Ureter (tissue), 1 donor: ENCODE measurements at regions not wholly inside any gene's neighbourhood (a gene's known extent, or its start where the extent isn't known, plus 50 kb on each side); places are given as distances from the start of the nearest gene placed in this dataset.
"Not testable (repeated sequence)": the region's sequence is repeated elsewhere in the genome, so short reads cannot be mapped to it uniquely, and the experiment has no call there.

Experiments used
- DNase-seq: peaks from one replicate; pipeline ENCODE4 v3.0.0-alpha.2; 2020; ENCODE audit warnings: low spot score
- donor health status: DM: yes; HTN: yes; CAD: no.

DNA sequence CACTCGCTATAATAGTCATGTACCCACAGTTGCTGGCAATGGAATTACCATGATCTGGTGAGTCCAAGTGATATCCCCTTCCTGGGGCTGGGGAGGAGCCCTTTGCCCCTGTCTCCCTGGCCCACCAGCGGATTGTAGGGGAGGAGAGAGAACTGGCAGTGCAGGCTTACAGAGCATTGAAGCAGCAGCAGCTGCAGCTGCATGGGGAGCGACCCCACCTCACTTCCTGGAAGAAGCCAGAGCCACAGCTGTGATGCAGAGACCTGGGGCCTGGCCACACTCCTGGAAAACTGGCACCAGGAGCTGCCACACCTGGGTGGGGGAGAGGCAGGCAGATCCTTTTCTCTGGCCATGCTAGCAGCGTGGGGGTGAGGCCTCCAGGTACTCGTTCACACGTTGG lies 300.1 kb upstream of the PROK2 start:
- no peak for DNase-seq

DNA sequence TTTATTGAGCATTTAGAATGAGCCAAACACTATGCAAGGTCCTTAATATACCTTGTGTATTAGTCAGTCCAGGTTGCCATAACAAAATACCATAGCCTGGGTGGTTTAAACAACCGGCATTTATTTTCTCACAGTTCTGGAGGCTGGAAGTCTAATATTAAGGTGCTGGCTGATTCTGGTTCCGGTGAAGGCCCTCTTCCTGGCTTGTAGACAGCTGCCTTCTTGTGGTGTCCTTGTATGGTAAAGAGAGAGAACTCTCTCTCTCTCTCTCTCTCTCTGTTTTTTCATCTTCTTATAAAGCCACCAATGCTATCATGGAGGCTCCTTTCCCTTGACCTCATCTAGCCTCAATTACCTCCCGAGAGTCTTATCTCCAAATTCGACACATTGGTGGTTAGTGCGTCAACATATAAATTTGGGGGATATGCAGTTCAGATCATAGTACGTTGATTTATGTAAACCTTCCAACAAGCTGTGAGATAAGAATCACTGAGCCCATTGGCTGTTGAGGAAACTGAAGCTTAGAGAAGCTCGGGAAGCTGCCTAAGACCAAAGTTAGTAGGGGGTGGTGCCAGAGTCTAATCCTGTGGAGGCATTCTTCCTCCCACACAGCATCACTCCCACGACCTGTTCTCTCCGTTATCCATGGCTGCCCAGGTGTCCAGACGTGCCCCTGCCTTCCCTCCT lies 298.0 kb upstream of the PROK2 start:
- DNase-seq = no peak

DNA sequence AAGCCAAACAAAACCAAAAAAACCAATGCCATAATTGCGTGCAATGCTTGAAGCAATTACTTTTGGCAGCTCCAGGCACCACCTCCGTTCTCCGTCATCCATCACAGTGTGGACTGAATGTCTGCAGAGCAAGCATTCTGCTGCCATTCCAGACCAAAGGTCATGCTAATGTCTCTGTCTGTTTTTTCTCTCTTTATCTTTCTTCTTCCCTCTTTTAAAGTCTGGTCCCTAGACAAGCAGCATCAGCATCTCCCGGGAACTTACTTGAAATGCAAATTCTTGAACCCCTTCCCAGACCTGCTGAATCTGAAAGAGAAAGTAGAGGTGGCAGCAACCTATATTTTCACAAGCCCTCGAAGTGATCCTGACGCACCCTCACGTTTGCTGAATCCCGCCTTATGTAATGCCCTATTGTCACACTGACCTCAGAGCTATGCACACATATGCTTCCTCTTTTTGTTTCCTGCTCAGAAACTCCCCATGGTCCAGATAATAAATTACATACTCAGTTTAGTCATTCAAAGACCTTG lies 297.3 kb upstream of the PROK2 start:
- DNase-seq = no peak

DNA sequence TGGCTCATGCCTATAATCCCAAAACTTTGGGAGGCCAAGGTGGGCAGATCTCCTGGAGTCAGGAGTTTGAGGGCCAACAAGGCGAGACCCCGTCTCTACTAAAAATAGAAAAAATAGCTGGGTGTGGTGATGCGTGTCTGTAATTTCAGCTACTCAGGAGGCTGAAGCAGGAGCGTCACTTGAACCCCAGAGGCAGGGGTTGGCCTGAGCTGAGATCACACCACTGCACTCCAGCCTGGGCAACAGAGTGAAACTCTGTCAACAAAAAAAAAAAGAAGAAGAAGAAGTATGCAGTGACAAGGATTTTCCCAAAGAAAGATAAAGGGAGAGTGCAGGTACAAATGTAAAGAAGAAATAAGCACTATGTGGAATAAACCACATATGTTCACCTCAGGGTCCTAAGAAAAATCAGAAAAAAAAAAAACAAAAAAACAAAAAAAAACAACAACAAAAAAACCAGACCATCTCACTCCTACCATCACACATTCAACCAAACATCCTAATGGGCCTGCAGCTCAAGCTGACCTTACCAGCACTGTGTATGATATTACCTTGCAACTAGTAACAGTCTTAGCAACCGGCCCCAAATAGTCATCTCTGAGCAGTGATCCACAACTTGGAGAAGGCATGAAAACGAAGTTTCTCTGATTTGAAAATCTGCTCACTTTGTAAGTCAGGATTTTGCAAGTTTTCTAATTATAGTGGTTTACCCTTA lies 296.7 kb upstream of the PROK2 start:
- no peak for DNase-seq

DNA sequence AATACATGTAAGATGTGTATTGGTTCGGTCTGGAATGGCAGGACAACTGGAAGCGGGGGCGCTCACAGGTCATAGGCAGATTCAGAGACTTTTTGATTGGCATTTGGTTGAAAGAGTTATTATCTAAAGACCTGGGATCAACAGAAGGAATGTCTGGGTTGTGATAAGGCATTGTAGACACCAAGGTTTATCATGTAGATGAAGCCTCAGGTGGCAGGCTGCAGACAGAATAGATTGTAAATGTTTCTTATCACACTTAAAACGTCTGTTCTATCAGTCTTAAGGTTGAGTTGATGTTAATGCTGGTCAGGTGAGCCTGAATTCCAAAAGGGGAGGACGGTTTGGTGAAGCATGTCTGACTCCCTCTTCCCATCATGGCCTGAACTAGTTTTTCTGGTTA lies 295.9 kb upstream of the PROK2 start:
- no peak for DNase-seq

DNA sequence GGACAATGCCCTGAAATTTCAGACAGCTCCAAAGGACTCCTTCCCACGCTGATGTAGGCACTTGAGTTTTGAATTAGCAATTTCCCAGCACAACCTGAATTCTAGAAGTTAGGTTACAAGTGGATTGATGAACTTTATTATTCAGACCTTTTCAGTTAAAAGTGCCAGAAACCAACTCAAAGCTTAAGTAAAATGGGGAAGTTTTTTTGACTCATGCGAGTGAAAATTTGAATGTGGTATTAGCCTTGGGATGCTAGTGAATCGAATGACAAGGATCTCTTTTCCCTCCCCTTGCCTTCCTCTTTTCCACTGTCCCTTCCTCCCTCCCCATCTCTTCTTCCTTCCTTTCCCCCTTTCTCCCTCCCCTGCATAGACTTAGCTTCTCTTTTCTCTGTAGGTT lies 295.1 kb upstream of the PROK2 start:
- no peak for DNase-seq

DNA sequence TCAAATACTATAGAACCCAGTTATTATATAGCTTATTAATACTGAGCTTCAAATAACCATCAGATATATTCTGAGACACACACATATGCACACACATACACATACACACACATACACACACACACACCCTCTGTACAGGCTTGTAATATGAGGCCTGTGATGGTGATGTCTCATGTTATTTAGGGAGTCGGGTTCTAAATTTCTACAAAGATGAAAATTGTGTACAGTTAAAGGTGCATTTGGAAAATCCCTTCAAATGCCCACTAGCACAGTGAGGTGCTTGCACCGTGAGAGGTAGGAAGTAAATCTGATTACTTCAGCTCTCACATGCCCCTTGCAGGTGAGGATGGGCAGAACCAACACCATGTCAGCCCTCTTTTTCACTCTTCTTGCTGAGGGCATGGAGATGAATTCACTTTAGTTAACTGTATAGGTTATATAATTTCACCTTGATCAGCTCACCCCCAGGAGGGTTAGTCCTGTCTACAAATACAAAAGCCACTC lies 294.5 kb upstream of the PROK2 start:
- no peak for DNase-seq

DNA sequence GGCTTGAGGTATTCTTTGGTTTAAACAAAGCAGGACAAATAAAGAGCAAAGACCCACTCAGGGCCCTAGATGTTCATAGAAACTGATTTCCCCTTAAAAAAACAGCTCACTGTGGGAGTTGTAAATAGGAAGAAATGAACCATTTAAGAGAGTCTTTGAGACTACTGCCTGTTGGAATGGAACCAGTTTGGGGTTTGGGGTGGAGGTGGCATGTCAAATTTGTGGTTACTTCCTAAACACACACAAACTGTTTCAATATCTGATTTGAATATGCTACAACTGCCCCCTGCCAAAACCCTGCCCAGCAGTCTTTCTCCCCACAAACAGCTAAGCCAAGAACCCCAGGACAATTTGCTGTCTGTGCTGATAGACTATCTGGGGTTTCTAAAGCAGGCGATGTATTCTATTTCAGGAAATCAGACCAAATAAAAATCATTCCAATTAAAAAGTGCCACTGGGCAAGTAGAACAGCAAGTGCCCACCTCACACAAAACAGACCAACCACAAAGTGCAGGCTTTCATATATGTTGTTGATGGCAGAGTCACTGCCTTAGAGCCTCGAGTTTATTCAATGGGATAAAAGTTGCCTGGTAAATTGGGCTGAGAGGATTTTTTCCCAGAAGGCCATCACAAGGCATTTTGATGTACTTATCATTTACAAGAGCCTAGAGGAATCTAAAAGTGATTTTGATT lies 293.9 kb upstream of the PROK2 start:
- no peak for DNase-seq

DNA sequence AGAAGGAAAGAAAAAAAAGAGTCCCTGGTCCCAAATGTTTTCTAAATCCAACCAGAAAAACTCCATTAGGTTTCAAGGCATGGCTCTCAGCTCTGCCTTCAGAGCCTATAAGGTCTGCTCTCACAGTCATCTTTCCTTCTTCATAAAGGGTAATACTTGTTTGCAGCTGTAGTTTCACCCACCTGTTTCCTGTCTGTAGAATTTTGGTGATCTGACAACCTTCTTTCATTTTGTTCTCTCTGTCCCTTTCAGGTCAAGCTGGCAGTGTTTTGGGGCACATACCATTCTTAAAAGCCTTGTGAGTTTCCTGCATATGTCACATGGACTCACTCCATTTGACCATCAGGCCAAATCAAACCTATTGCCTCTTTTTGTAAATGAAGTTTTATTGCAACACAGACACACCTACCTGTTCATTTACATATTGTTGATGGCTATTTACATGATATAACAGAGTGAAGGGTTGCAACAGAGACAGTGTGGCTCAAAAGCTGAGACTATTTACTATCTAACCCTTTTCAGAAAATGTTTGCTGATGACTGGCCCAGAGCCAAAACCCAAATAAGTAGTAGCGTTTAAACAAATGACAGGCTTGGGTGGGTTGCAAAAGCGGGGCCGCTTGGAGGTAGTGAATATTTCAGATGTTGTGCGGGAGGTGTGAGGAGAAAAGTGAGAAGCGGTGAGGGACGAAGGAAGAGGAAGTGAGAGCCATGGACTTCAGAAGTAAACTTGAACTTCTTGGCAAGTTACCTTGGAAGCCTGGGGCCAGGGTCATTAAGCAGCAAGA lies 292.7 kb upstream of the PROK2 start:
- no peak for DNase-seq

DNA sequence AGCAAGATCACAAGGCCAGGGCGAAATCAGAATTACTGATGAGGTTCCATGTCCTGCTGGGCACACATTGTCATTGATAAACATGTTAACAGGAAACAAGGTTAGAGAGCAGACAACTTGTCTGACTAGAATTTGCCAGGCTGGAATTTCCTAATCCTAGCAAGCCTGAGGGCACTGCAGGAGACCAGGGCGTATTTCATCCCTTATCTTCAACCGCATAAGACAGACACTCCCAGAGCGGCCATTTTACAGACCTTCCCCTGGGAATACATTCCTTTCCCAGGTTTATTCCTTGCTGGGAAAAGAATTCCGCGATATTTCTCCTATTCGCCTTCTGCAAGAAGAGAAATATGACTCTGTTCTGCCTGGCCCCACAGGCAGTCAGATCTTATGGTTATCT lies 290.9 kb upstream of the PROK2 start:
- DNase-seq = not testable (repeated sequence)

DNA sequence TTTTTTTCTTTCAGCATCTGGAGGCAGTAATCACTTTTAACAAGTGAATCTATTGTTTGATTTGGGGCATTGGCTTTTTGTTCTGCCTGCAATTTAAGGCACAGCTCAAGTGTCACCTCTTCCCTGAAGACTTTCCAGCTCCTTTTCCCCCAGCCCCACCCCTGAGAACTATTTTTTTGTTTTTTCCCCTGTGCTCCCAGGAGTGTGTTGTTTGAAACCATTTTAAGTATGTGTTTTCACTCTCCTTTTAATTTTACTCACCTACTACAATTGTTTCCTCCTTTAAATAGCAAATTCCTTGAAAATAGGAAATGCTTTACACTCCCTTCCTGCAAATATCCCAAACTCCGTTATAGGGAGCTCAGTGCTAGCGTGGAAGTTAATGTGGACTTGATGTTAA lies 286.7 kb upstream of the PROK2 start:
- no peak for DNase-seq

DNA sequence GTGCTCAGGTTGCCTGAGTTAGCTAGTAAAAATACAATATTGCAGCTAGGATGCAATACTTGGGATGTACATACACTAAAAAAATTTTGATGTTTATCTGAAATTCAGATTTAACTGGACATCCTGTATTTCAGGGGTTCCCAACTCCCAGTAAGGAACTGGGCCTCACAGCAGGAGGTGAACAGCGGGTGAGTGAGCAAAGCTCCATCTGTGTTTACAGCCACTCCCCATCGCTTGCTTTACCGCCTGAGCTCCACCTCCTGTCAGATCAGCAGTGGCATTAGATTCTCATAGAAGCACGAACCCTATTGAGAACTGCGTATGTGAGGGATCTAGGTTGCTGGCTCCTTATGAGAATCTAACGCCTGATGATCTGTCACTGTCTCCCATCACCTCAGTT lies 285.1 kb upstream of the PROK2 start:
- DNase-seq = no peak

DNA sequence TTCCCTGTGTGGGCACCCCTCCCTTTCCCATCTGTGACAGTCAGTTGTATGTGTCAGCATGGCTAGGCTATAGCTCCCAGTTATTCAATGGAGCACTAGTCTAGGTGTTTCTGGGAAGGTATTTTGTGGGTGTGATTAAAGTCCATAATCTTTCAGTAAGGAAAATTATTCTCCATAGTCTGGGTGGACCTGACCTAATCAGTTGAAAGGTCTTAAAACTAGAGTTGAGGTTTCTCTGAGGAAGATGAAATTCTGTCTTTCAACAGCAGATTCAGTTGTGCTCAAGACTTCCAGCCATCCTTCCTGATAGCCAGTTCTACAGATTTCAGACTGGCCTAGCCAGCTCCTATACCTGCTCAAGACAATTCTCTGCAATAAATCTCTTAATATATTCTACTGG lies 284.6 kb upstream of the PROK2 start:
- DNase-seq = no peak

DNA sequence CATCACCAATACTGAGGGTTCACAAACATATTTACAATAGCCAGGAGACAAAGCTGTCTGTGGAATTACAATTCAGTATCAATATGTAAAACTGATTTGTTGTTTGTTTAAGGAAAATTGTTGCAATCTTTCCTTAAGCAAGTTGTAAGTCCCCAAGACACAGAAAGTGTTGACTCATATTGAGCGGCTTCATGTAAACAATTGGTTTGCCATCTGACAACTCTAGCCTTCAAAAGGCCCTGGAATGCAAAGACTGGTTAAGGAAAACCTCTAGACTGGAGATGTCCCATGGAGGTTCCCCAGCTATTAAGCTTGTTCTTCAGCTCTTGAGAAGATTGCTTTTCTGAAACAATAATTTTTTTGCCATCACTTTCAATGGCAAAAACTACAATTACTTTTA lies 283.7 kb upstream of the PROK2 start:
- DNase-seq = no peak

DNA sequence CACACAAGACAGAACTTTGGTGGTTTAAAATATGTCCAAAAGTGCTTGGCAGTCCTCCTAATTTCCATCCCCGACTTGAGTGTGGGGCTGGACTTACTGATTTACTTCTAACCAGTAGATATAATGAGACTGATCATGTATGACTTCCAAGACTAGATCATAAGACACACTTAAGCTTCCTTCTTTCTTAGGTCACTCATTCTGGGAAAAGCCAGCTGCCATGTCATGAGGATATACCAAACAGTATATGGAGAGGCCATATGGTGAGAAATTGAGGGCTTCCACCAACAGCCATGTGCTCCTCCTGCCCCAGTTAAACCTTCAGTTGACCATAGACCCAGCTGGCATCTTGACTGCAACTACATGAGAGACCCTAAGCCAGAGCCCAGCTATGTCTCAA lies 282.8 kb upstream of the PROK2 start:
- no peak for DNase-seq

DNA sequence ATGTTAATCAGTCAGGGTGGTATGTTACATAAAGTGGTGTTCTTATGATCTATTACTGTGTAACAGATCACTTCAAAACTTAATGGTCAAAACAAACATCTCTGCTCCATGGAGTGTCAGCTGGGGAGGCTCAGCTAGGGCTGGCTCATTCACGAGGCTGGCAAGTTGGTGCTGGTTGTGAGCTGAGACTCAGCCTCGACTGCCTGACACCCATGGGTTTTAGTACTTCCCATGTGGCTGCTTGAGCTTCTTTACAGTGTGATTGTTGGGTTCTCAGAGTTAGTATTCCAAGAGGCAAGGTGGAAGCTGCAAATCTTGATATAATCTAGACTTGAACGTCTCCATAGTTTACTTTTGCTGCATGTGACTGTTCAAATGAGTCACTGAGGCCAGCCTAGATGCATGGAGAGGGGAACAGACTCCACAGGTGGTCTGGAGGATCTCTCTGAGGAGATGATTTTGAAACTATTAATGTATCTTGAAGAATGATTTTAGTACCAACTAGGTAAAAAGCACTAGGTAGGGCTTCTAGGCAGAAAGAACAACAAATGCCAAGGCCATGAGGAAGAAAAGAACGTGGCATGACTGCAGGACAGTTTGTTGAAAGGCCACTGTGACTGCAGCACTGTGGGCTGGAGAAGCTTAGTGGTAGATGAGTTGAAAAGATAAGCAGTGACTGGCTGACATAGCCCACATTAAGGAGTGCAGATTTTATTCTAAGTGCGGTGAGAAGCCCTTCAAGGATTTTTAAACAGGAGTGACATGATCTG lies 281.1 kb upstream of the PROK2 start:
- no peak for DNase-seq

DNA sequence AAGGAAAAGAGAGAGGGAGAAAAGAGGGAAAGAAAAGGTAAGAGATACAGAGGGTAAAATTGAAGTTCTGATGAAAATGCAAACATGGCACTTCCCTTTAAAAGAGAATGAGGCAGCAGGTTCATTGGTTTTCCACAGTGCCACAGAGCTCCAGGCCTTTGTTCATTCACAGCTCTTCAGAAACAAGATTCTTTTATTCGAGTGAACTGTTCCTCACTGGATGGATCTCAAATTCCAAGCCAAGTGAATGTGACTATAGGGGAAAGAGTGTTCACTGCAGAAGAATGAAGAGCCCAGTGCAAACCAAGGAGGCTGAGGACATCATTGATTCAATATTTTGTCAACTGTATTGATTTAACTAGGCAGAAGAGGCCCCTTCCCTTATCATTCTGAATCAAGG lies 280.3 kb upstream of the PROK2 start:
- no peak for DNase-seq

DNA sequence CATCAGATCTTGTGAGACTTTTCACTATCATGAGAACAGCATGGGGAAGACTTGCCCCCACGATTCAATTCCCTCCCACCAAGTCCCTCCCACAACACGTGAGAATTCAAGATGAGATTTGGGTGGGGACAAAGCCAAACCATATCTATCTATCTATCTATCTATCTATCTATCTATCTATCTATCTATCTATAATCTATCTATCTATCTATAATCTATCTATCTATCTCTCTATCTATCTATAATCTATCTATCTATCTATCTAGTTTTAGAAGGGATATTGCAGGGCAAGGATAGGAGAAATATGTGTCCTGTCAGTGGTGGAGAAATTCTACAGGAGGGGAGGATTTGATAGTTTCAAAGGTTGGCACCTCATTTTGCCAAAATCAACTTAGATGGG lies 279.8 kb upstream of the PROK2 start:
- DNase-seq = not testable (repeated sequence)

DNA sequence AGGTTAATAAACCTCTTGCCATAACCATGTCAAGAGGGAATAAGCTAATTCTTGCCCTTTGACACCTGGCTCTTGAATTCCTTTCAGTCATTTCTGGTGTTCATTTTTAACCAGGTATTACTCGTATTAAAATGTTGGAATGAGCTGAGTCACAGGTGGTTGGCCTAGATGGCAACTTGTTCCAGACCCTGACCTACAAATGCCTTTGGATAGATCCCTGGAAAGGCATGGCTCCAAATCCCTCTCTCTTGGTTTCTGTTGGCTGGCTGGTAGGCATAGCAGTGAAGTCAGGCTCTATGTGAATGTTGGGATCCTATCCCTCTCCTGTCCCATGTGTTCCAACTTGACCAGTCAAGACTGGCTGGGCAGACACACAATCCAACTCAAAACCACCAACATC lies 277.1 kb upstream of the PROK2 start:
- no peak for DNase-seq

DNA sequence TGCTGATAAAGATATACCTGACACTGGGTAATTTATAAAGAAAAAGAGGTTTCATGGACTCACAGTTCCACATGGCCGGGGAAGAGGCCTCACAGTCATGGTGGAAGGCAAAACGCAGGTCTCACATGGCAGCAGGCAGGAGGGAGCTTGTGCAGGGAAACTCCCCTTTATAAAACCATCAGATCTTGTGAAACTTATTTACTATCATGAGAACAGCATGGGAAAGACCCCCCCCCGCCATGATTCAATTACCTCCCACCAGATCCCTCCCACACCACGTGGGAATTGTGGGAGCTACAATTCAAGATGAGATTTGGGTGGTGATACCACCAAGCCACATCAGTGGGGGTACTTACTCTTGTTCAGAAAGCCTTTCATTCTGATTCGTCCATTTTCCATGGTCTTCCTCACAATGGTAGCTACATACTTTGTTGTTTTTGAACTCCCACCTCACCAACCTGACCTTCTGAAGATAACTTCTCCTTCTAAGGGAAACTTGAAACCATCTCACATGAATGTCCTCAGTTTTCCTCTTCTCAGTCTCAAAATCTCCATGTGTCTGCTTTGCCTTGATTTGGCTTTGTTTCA lies 275.6 kb upstream of the PROK2 start:
- no peak for DNase-seq
